HG03558 (cell line): ENCODE measurements at regions not wholly inside any gene's neighbourhood (a gene's known extent, or its start where the extent isn't known, plus 50 kb on each side); places are given as distances from the start of the nearest gene placed in this dataset.
"Not testable (repeated sequence)": the region's sequence is repeated elsewhere in the genome, so short reads cannot be mapped to it uniquely, and the experiment has no call there.

Experiments used
- ATAC-seq: cut with Tn5 transposase; IDR thresholded peaks from one replicate; pipeline ENCODE4 v1.9.1; 2021; ENCODE audit warnings: moderate number of reproducible peaks; ENCODE audit not compliant: unreplicated experiment; ENCODE audit errors: extremely low read depth

DNA sequence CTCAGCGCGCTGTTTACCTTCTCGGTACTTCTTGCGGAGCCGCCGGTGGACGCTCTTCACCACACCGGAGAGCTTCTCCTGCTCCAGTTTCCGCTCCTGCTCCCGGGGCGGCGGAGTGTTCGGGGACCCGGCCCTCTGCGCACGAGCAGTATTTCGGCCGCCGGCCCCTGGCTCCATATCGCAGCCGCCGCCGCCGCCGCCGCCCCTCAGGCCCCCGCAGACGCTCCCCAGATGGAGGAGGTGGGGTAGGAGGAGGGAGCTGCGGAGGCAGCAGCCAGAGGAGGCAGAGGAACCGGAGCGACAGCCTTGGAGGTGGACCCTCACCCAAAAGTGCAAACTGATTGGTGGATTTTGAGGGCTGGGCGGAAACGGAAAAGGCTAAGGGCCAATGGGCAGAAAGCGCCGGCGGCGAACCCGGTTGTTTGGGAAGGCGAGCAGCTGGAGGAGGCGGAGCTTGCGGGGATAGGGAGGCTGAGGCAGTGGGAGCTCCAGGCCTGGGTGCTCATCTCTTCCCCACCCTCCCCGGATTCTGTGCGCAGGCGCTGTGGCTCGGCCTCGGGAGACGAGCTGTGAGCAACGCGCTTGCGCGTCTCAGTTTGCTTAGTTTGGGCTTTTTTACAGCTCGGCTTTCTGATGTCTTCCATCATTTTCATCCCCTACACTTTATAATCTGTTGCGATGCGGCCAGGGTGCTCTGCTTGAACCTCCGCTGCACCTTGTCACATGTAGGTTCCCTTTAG is 146.9 kb downstream of the GPR85 start:
- ATAC-seq: peak; percentile 98

- ATAC-seq: peak; percentile 0
Observed at GRCh38 chr7:112938863-112939573, 147.6 kb downstream of the GPR85 start.

DNA sequence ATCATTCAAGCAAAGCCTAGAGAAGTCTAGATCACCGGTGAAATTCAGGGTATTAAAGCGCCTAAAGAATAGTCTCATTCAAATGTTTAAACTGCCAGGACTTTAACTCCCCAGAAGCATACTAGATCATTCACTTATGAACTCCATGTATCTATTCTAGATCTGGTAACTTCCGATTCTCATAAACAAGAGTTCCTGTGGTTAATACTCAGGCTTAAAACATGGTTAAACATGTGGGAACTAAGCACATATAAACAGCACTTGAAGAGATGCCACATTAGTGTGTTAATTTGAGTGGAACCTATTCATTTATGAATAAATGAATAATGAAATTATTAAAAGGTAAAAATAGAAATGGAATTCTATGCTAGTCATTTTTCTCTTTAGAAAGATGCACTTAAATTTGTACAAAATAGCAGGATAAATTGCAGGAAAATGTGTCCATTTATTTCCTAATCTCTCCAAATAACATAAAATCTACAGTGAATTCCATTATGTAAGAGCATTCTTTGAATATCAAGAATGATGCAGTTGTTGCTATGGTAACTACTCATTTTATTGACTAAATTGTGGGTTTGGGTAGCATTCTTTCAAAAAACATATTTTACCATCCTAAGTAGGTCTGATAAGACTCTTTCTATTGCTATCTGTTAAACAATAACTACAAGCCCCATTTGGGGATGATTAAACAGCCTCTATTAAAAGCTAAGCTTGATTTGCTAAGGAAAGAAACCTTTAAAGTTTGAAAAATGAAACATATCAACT is 147.6 kb upstream of the TMEM168 start:
- ATAC-seq: no peak

DNA sequence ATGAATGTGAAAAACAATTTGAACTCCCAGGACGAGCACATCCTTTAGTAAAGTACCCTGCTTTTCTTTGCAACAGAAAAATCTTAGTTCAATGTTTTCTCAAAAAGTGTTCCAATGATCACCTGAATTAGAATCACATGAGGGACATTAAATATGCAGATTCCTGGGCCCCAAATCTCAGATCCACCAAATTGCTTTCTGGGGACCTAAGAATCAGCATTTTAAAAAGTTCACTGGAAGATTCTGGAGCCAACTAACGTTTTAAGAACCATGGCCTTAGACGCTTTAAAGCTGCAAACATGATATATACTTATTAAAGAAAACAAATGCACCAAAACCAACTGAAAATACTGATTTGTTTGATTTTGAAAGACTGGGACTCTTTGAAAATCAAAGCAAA is 143.4 kb upstream of the TMEM168 start:
- no peak for ATAC-seq

GRCh38 chr7:112930787-112931186 is 140.6 kb upstream of the TMEM168 start:
- ATAC-seq: no peak

GRCh38 chr7:112929421-112929820 is 139.2 kb upstream of the TMEM168 start:
- ATAC-seq: no peak

- ATAC-seq: no peak
Observed at GRCh38 chr7:112926018-112926417, 135.8 kb upstream of the TMEM168 start.

DNA sequence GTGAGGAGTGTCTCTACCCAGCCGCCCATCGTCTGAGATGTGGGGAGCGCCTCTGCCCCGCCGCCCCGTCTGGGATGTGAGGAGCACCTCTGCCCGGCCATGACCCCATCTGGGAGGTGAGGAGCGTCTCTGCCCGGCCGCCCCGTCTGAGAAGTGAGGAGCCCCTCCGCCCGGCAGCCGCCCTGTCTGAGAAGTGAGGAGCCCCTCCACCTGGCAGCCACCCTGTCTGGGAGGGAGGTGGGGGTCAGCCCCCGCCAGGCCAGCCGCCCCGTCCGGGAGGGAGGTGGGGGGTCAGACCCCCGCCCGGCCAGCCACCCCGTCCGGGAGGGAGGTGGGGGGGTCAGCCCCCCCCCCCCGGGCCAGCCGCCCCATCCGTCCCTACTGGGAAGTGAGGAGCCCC is 132.4 kb upstream of the TMEM168 start:
- not testable (repeated sequence) for ATAC-seq

GRCh38 chr7:112916431-112916830 is 126.2 kb upstream of the TMEM168 start:
- not testable (repeated sequence) for ATAC-seq

GRCh38 chr7:112908086-112908485 is 117.9 kb upstream of the TMEM168 start:
- no peak for ATAC-seq

DNA sequence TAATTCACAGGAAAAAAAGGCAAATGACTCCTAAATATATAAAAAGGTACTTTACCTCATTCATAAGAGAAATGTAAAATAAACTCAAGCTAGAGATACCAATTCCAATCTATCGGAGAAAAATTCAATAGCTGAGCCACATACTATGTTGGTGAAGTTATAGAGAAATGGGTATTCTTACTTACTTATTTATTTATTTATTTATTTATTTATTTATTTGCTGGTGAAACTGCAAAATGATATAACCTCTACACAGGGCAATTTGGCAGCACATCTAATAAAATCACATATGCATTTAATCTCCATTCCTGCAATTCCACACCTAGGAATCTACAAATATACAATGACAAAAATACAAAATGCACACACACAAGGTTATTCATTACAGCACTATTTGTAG is 117.5 kb upstream of the TMEM168 start:
- ATAC-seq: no peak

- ATAC-seq: no peak
Observed at GRCh38 chr7:112905950-112906349, 115.8 kb upstream of the TMEM168 start.

- no peak for ATAC-seq
Observed at GRCh38 chr7:112905413-112905812, 115.2 kb upstream of the TMEM168 start.

DNA sequence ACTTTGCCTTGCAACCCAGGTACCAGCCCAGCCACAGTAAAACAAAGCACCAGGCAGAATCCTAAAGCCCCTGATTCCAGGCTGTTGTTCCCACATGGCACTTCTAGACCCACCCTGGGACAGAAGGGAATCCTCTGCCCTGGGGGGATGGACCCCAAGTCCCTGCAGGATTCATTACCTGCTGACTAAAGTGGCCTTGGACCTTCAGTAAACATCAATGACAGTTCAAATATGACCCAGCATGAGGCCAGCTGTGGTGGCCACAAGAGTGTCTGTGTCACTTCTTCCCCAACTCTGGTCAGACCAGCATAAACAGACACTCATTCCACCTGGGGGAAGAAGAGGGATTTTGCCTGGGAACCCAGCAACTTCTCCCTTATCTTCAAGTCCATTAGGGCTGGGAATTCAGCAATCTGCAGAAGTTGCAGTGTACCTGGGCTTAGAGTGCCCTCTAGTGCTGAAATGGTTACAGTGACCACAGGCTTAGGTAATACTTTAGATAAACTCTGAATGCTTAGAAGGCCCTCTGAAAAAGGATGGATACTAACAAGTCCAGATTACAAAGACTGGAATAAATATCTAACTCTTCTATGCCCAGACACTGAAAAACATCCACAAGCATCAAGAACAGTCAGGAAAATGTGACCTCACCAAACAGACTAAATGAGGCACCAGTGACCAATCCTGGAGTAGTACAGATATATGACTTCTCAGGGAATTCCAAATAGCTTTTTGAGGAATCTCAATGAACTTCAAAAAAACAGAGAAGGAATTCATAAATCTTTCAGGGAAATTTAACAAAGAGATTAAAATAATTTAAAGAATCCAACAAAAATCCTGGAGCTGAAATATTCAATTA is 108.5 kb upstream of the TMEM168 start:
- ATAC-seq: peak; percentile 83

DNA sequence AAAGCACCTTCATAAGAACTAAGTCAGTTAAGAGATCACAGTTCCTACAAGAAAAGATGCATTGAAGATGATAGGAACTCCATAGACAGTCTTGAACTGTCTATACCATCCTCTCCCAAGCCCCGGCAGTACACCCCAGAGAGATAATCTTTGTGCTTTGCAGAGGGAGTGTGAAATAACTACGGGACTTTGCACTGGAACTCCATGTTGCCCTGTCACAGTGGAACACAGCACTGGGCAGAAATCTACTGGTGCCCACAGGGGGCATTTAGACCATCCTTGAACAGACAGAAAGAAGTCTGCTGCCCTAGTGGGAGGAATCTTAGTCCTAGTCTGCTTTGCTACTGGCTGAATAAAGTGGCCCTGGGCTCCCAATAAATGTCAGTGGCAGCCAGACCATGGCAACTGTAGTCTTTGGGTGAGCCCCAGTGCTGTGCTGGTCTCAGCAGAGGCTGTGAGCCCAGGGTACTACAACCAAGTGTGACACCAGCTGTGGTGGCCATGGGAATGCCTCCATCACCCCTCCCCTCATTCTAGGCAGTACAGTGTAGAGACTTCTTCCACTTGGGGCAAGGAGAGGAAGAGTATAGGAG is 107.7 kb upstream of the TMEM168 start:
- no peak for ATAC-seq

- ATAC-seq: no peak
Observed at GRCh38 chr7:112896026-112896601, 105.9 kb upstream of the TMEM168 start.

GRCh38 chr7:112892263-112892662 is 102.1 kb upstream of the TMEM168 start:
- no peak for ATAC-seq

GRCh38 chr7:112891698-112892097 is 101.5 kb upstream of the TMEM168 start:
- ATAC-seq: no peak

DNA sequence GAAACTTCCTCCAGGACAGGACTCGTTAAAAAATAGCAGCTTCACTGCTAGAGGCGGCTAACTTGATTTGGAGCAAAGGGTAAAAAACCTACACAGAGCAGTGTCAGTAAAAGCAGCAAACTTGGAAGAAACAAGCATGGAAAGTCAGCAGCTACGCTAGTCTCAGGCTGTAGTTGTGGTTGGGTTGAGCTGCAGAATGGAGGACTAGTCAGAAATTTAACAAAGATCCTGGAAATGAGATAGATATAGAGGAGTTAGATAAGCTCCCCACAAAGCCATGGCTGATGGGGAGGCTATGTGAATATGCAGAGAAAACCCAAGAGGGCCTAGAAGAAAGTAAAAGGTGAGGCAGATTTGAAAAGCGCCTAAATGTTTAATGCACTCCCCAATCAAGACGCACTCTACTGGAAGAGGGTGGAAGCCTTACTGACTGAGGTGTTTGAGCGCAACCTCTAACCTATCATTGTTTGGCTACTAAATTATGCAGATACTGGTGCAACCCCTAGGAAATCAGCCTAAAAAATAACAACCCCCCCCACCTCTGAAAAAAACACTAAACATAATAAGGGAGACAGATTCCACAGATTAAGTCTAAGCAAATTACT is 99.7 kb upstream of the TMEM168 start:
- ATAC-seq: no peak
